BJ (cell line): ENCODE measurements at regions not wholly inside any gene's neighbourhood (a gene's known extent, or its start where the extent isn't known, plus 50 kb on each side); places are given as distances from the start of the nearest gene placed in this dataset.

Source experiments
- CTCF ChIA-PET: fragments of 350-600 bp; formaldehyde crosslinking; extraction: SDS; loops from one replicate; lab custom pipeline; 2021; ENCODE audit warnings: antibody characterized with exemption, inconsistent platforms; lab: Yijun Ruan, JAX
- POLR2A ChIA-PET: fragments of 300-600 bp; sonication (Branson Sonifier 250); formaldehyde crosslinking; extraction: SDS; loops from one replicate; lab custom pipeline; 2021; ENCODE audit warnings: antibody characterized with exemption; lab: Charles Lee
- DNase-seq: peaks from one replicate; pipeline ENCODE4 v3.0.0-alpha.2; 2011; ENCODE audit warnings: low read depth
- H3K27me3 ChIP-seq: 2 replicates; pipeline ENCODE4 v1.6.0; 2011; ENCODE audit warnings: low read length; ENCODE audit not compliant: control insufficient read depth, insufficient read depth
- H3K36me3 ChIP-seq: 2 replicates; pipeline ENCODE4 v1.5.1; 2011; ENCODE audit warnings: low read length; ENCODE audit not compliant: control insufficient read depth, insufficient read depth
- H3K4me3 ChIP-seq: 2 replicates; pipeline ENCODE4 v1.5.1; 2011; ENCODE audit warnings: low read depth, mild to moderate bottlenecking, control low read depth, low read length
- TF ChIP-seq, protein P1 (sequence below): IDR thresholded peaks from 2 replicates; pipeline ENCODE4 v1.5.1; 2011; ENCODE audit warnings: low read depth, mild to moderate bottlenecking, control low read depth, inconsistent platforms, low read length, moderate library complexity; ENCODE audit not compliant: insufficient read depth

DNA sequence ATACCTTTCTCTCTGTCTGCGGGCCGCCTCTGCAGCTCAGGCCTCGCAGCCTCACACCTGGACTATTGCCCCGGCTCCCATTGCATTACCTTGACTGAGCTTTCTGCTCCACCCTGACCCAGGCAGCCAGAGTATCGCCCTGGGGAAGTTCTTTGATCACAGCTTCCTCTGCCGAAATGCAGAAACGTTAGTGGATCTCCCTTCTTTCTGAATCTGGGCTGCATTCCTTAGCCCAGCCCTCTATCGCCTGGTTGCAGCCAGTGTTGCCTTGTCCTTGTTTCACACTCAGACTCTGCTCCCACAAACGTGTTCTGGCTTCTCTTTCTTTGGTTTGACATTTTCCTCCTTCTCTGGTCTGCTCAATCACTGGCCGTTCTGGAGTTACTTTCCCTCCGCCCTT is 195.7 kb downstream of the ADAMTS15 start:
- Histone ChIP-seq H3K27me3 (no peaks in the 10 kb centered on the region; the same call in 1 of the 2 replicates), H3K36me3 (no peaks in the 10 kb centered on the region), H3K4me3 (no peak overlapping the region)
- TF ChIP-seq, protein P1, sequence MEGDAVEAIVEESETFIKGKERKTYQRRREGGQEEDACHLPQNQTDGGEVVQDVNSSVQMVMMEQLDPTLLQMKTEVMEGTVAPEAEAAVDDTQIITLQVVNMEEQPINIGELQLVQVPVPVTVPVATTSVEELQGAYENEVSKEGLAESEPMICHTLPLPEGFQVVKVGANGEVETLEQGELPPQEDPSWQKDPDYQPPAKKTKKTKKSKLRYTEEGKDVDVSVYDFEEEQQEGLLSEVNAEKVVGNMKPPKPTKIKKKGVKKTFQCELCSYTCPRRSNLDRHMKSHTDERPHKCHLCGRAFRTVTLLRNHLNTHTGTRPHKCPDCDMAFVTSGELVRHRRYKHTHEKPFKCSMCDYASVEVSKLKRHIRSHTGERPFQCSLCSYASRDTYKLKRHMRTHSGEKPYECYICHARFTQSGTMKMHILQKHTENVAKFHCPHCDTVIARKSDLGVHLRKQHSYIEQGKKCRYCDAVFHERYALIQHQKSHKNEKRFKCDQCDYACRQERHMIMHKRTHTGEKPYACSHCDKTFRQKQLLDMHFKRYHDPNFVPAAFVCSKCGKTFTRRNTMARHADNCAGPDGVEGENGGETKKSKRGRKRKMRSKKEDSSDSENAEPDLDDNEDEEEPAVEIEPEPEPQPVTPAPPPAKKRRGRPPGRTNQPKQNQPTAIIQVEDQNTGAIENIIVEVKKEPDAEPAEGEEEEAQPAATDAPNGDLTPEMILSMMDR, result no peak
- POLR2A ChIA-PET, result no interaction called here
- CTCF ChIA-PET, result no interaction called here
- no peak for DNase-seq

DNA sequence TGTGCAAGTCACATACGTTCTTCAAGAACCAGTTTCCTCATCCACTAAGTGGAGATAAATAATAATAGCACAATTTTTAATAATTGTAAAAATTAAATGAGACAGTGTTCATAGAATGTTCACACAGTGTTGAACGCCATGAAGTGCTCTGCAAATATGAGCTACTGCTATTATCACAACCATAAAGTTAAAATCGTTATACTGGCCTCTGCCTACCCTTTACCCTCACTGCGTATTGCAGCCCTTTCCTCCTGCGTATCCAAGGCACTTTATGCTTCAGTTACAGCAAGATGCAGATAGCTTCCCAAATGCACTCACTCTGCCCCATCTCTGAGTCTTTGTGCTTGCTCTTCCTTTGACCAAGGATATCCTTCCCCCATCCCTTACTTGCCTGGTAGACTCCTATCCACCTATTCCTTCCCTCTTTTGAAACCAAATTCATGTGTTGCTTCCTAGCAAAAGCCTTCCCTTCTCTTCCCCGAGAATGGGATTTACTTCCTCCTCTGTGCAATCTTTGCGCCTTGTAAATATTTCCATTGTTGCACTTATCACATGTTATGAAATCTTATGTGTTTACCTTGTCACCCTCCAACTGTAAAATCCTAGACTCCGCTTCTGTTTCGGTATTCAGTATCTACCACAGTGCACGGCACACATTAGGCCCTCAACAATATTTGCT is 196.9 kb downstream of the ADAMTS15 start:
- ChIA-PET CTCF (interaction anchor here (0.6 to 0.7 kb wide), 2 partner anchors 34 to 59 kb away, joined by 3 read pairs; no protein-coding TSS in a partner anchor), POLR2A (no interaction called here)
- no peak for DNase-seq
- TF ChIP-seq, protein P1, result no peak
- no peaks in the 10 kb centered on the region for H3K36me3 ChIP-seq
- no peaks in the 10 kb centered on the region; the same call in 1 of the 2 replicates for H3K27me3 ChIP-seq
- no peak overlapping the region for H3K4me3 ChIP-seq

DNA sequence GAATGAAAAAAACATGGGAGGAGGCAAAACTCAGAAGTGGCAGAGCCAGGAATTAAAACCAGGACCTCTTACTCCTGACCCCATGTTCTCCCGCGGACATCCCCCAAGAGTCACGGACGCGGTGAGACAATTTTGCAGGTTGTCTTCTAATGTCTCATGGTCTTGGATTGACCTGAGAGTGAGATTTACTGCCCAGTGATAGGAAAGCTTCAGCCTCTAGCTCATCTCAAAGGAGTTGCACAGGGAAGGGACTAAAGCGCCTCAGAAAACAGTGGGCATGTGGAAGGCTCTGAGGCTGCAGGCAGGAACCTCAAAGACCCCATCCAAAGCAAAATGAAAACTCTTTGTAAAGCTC is 197.4 kb downstream of the ADAMTS15 start:
- no peaks in the 10 kb centered on the region for H3K36me3 ChIP-seq
- no peaks in the 10 kb centered on the region for H3K27me3 ChIP-seq
- DNase-seq, result no peak
- CTCF ChIA-PET, result interaction anchor here (0.6 to 0.8 kb wide), 2 partner anchors 34 to 169 kb away, joined by 3 read pairs; no protein-coding TSS in a partner anchor
- TF ChIP-seq, protein P1, result no peak
- POLR2A ChIA-PET, result no interaction called here
- H3K4me3 ChIP-seq, result no peak overlapping the region

DNA sequence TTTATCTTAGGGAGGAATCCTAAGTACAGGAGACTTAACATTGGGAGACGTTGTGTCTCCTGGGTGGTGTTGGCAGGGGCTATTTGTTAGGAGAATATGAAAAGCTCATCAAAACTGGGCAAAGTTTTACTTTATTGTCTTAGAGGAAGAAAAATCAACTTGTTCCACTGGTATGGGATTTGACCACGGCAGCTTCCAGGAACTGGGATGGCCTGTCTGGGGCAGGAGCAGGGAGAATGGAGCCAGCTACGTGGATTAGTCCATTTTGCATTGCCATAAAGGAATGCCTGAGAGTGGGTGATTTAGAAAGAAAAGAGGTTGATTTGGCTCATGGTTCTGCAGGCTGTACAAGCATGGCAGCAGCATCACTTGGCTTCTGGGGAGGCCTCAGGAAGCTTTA is 198.4 kb downstream of the ADAMTS15 start:
- POLR2A ChIA-PET, result interaction anchor here (0.6 kb wide), 1 partner anchor 196 kb away, joined by 3 read pairs; no protein-coding TSS in a partner anchor
- Histone ChIP-seq H3K27me3 (no peaks in the 10 kb centered on the region), H3K4me3 (no peak overlapping the region), H3K36me3 (no peaks in the 10 kb centered on the region)
- TF ChIP-seq, protein P1, result no peak
- DNase-seq, result no peak
- CTCF ChIA-PET, result interaction anchor here (1.0 kb wide), 1 partner anchor 216 kb away, joined by 4 read pairs; no protein-coding TSS in a partner anchor

DNA sequence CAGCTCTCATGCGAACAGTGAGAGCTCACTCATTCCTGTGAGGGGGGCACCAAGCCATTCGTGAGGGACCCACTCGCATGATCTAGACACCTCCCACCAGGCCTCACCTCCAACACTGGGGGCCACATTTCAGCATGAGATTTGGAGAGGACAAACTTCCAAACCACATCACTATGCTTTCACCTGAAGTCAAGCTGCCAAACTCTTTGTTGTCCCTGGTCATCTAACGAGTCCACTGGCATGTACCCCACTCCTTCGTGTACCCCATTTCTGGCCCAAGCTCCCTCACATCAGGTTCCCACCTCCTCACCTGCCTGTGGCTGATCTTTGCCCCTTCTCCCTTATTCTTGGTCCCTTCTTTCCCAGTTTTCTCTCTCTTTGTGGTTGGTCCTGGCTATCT is 198.9 kb downstream of the ADAMTS15 start:
- ChIA-PET POLR2A (no interaction called here), CTCF (interaction anchor here (1.0 to 1.3 kb wide), 2 partner anchors 20 to 215 kb away, joined by 3 to 4 read pairs; no protein-coding TSS in a partner anchor)
- TF ChIP-seq, protein P1, result no peak
- H3K4me3 ChIP-seq, result no peak overlapping the region
- no peaks in the 10 kb centered on the region for H3K36me3 ChIP-seq
- no peaks in the 10 kb centered on the region for H3K27me3 ChIP-seq
- DNase-seq, result no peak
